Neural cell (in vitro differentiated cells): ENCODE measurements at regions not wholly inside any gene's neighbourhood (a gene's known extent, or its start where the extent isn't known, plus 50 kb on each side); places are given as distances from the start of the nearest gene placed in this dataset.

Experiments
- H2AFZ ChIP-seq: fragments of 200-600, 300-800 bp; sonication (generic), shearing (Covaris generic); 2 replicates; pipeline ENCODE4 v1.6.0; 2014; ENCODE audit warnings: low read depth, mild to moderate bottlenecking, antibody characterized with exemption, low read length, moderate library complexity
- H3F3A ChIP-seq: fragments of 200-600 bp; shearing (Covaris generic); 2 replicates; pipeline ENCODE4 v1.6.1; 2016; ENCODE audit warnings: mild to moderate bottlenecking, moderate library complexity, mixed read lengths, antibody characterized with exemption, low read length; ENCODE audit not compliant: insufficient read depth, poor library complexity, severe bottlenecking
- H3K27ac ChIP-seq: fragments of 200-600, 300-800 bp; sonication (generic), shearing (Covaris generic); 2 replicates; pipeline ENCODE4 v1.5.1; 2014; ENCODE audit warnings: mild to moderate bottlenecking, low read length, moderate library complexity
- H3K27me3 ChIP-seq: fragments of 300-800, 200-600 bp; sonication (generic), shearing (Covaris generic); 2 replicates; pipeline ENCODE4 v1.6.0; 2014; ENCODE audit warnings: mild to moderate bottlenecking, low read depth, low read length, moderate library complexity; ENCODE audit not compliant: insufficient read depth
- H3K36me3 ChIP-seq: fragments of 300-800, 200-600 bp; sonication (generic), shearing (Covaris generic); 2 replicates; pipeline ENCODE4 v1.5.1; 2014; ENCODE audit warnings: mild to moderate bottlenecking, antibody characterized with exemption, low read length, moderate library complexity; ENCODE audit not compliant: insufficient read depth
- H3K4me2 ChIP-seq: fragments of 300-800, 200-600 bp; sonication (generic), shearing (Covaris generic); 2 replicates; pipeline ENCODE4 v1.6.0; 2014; ENCODE audit warnings: mild to moderate bottlenecking, low read length
- H3K4me3 ChIP-seq: fragments of 300-800, 200-600 bp; sonication (generic), shearing (Covaris generic); 2 replicates; pipeline ENCODE4 v1.5.1; 2014; ENCODE audit warnings: mild to moderate bottlenecking, low read length, moderate library complexity
- H3K79me2 ChIP-seq: fragments of 200-600 bp; shearing (Covaris generic); replicated peaks from 2 replicates; pipeline ENCODE4 v1.6.0; 2014; ENCODE audit warnings: mild to moderate bottlenecking, low read length, moderate library complexity; ENCODE audit not compliant: insufficient read depth
- H3K9ac ChIP-seq: fragments of 300-800, 200-600 bp; sonication (generic), shearing (Covaris generic); 2 replicates; pipeline ENCODE4 v1.6.1; 2016; ENCODE audit warnings: mild to moderate bottlenecking, low read length, mixed read lengths
- H3K9me2 ChIP-seq: fragments of 200-600 bp; shearing (Covaris generic); 2 replicates; pipeline ENCODE4 v1.6.1; 2016; ENCODE audit warnings: mild to moderate bottlenecking, low read length, mixed read lengths; ENCODE audit not compliant: insufficient read depth
- H3K9me3 ChIP-seq: fragments of 200-600, 300-800 bp; sonication (generic), shearing (Covaris generic); 2 replicates; pipeline ENCODE4 v1.6.1; 2016; ENCODE audit warnings: mild to moderate bottlenecking, mixed run types, low read length, moderate library complexity, mixed read lengths
- H4K20me1 ChIP-seq: fragments of 200-600 bp; shearing (Covaris generic); 2 replicates; pipeline ENCODE4 v1.6.1; 2016; ENCODE audit warnings: mild to moderate bottlenecking, mixed run types; ENCODE audit not compliant: insufficient read depth
- CTCF ChIP-seq: fragments of 450-650 bp; IDR thresholded peaks from 2 replicates; pipeline ENCODE4 v1.5.1; 2014; ENCODE audit warnings: antibody characterized with exemption, mild to moderate bottlenecking, moderate library complexity; ENCODE audit not compliant: poor library complexity, severe bottlenecking
- EP300 ChIP-seq: fragments of 450-650 bp; conservative IDR thresholded peaks from 2 replicates; pipeline ENCODE4 v1.6.1; 2014; ENCODE audit warnings: antibody characterized with exemption, mild to moderate bottlenecking, moderate library complexity; ENCODE audit not compliant: poor library complexity, severe bottlenecking
- EZH2 ChIP-seq: fragments of 200-600, 300-800 bp; shearing (Covaris generic), sonication (generic); IDR thresholded peaks from 2 replicates; pipeline ENCODE4 v1.6.1; 2014; ENCODE audit warnings: antibody characterized with exemption, low read length, borderline replicate concordance, mild to moderate bottlenecking; ENCODE audit not compliant: insufficient read depth, poor library complexity, severe bottlenecking
- MXI1 ChIP-seq: fragments of 450-650 bp; conservative IDR thresholded peaks from 2 replicates; pipeline ENCODE4 v1.6.1; 2014; ENCODE audit warnings: antibody characterized with exemption, mild to moderate bottlenecking; ENCODE audit not compliant: poor library complexity, severe bottlenecking
- POLR2AphosphoS5 ChIP-seq: IDR thresholded peaks from 2 replicates; pipeline ENCODE4 v1.6.1; 2012
- RAD21 ChIP-seq: fragments of 450-650 bp; conservative IDR thresholded peaks from 2 replicates; pipeline ENCODE4 v1.6.1; 2014; ENCODE audit warnings: antibody characterized with exemption, mild to moderate bottlenecking, moderate library complexity
- REST ChIP-seq: IDR thresholded peaks from 2 replicates; pipeline ENCODE4 v1.6.1; 2012; ENCODE audit warnings: borderline replicate concordance
- SMC3 ChIP-seq: fragments of 450-650 bp; conservative IDR thresholded peaks from 2 replicates; pipeline ENCODE4 v1.6.1; 2014; ENCODE audit warnings: antibody characterized with exemption, mild to moderate bottlenecking, moderate library complexity; ENCODE audit not compliant: poor library complexity
- TAF1 ChIP-seq: IDR thresholded peaks from 2 replicates; pipeline ENCODE4 v1.6.1; 2012; ENCODE audit warnings: low read depth

GRCh38 chr17:5861854-5862253 lies 208.3 kb upstream of the WSCD1 start:
- no peak overlapping the region for H3K4me2 ChIP-seq
- no peak overlapping the region for H3K9ac ChIP-seq
- no peak overlapping the region for H2AFZ ChIP-seq
- no peaks in the 10 kb centered on the region for H3K79me2 ChIP-seq
- H3K9me3 ChIP-seq: no peaks in the 10 kb centered on the region
- no peak overlapping the region for H3K4me3 ChIP-seq
- no peaks in the 10 kb centered on the region for H3K36me3 ChIP-seq
- no peaks in the 10 kb centered on the region for H3K27me3 ChIP-seq
- H4K20me1 ChIP-seq: no peaks in the 10 kb centered on the region
- H3K27ac ChIP-seq: no peak overlapping the region
- H3F3A ChIP-seq: no peaks in the 10 kb centered on the region
- no peaks in the 10 kb centered on the region for H3K9me2 ChIP-seq
- no peak for TF ChIP-seq RAD21
- no peak for TF ChIP-seq MXI1
- TF ChIP-seq SMC3: no peak
- no peak for TF ChIP-seq CTCF
- TF ChIP-seq EZH2: no peak
- no peak for TF ChIP-seq TAF1
- no peak for TF ChIP-seq EP300
- no peak for TF ChIP-seq REST
- TF ChIP-seq POLR2AphosphoS5: no peak

- Histone ChIP-seq H3K9ac (no peak overlapping the region), H3K36me3 (no peaks in the 10 kb centered on the region), H2AFZ (no peak overlapping the region), H3K4me2 (no peak overlapping the region), H4K20me1 (no peaks in the 10 kb centered on the region), H3K79me2 (no peaks in the 10 kb centered on the region), H3K9me3 (no peaks in the 10 kb centered on the region), H3K27me3 (no peaks in the 10 kb centered on the region), H3K27ac (no peak overlapping the region), H3F3A (no peaks in the 10 kb centered on the region), H3K4me3 (no peak overlapping the region), H3K9me2 (no peaks in the 10 kb centered on the region)
- TF ChIP-seq RAD21 (no peak), POLR2AphosphoS5 (no peak), MXI1 (no peak), EP300 (no peak), SMC3 (no peak), EZH2 (no peak)
Measured at GRCh38 chr17:5862395-5862794, 207.8 kb upstream of the WSCD1 start.
